ENCODE measurements at regions not wholly inside any gene's neighbourhood (a gene's known extent, or its start where the extent isn't known, plus 50 kb on each side); places are given as distances from the start of the nearest gene placed in this dataset.

DNA sequence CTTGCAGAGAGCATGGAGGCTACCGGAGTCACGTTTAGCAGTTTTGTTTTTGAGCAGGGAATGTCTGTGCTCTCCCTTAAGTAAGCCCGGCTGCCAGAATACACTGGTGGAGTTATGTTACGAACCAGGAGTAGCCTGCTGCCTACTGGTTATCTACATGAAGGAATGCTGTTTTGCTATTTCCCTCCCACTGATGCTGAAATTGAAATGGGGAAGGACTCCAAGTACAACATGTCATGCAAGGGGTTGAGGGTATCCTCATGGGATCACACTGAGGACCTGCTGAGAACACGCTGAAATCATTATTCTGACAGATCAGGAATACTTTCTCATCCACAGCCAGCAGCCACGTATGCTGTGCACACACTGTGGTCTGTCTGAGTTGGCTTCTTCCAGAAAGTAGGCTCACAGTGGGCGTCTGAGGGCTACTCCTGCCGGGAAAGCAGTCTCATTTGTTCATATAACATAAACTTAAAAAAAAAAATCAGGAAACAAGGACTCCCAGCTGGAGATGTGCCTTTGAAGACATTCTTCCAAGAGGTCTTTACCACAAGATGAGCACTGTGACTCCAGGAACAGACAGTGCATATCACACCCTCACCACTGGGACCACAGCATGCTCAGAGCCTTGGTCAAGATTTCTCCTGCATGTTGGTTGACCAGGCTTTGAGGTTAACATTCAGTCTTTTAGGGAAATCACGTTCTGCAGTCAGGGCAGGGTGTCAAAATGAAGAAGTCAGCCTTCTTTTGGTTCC, 300.4 kb upstream of the RASGRP1 start:
- no peak for DNase-seq (ENCODE audit: low spot score in 2 of 2)
- no peaks in the 10 kb centered on the region for H3K9me3 ChIP-seq
- no peak overlapping the region for H3K4me3 ChIP-seq
- in situ Hi-C loops (cut with MboI; ENCODE audit: low sequenced_read_pairs), result no loop called here
- H3K27me3 ChIP-seq (ENCODE audit: low read depth), result no peaks in the 10 kb centered on the region
- no peaks in the 10 kb centered on the region for H3K4me1 ChIP-seq
- no peaks in the 10 kb centered on the region for H3K36me3 ChIP-seq (replicated peaks)

DNA sequence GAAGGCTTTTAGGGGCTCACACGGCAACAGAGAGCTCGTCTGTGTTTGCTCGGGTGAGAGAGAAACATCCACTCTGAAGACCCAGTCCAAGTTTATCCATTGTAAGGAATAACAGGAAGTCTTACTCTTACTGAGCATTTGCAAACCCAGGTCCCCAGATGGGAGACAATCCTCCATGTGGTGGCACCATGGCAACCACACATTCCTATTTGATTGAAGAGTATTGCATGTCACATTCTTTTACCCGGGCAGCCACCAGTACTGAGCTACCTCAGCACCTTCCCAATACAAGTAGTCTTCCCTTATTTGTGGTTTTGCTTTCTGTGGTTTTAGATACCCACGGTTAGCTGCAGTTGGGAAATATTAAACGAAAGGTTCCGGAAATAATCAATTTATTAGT, 302.9 kb upstream of the RASGRP1 start:
- Histone ChIP-seq H3K36me3 (replicated peaks) (no peaks in the 10 kb centered on the region), H3K4me1 (no peaks in the 10 kb centered on the region), H3K27me3 (ENCODE audit: low read depth) (no peaks in the 10 kb centered on the region), H3K4me3 (no peak overlapping the region), H3K9me3 (no peaks in the 10 kb centered on the region)
- in situ Hi-C loops (cut with MboI; ENCODE audit: low sequenced_read_pairs), result no loop called here
- no peak for DNase-seq (ENCODE audit: low spot score in 2 of 2)

DNA sequence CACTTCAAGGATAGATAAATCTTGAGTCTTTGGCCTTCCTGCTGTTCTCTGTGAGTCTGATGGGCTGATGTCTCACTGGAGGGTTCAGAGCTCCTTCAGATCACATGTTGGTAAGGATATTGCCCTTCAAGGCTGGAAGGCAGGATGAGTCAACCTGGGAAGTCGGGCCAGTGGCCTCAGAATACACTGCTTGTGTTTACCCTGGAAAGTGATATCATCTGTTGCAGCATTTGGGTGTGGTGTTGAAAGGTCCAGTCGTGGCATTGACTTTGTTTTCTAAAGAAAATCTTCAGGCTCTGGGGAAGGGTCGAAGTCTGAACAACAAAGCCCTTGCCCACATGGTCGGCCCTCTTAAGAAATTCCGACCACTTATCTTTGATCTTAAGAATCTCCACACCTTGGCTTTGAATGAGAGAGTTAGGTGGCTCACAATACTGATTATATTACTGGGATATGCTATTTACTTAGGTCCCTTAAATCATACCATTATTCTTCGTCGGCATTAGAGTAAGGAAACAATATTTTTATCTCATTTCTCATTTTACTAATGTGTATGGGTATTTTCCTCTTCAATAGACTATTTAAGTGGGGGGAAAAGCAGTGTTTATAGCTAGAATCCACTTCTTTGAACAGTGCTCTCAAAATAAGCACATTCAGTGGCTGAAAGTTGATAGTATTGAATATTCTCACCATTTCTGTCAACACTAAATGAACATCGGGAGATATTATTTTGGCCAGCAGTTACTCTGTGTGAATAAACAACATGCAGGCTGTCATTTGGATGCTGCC, 303.9 kb upstream of the RASGRP1 start:
- in situ Hi-C loops (cut with MboI; ENCODE audit: low sequenced_read_pairs), result no loop called here
- no peak overlapping the region for H3K4me3 ChIP-seq
- no peaks in the 10 kb centered on the region for H3K27me3 ChIP-seq (ENCODE audit: low read depth)
- DNase-seq (ENCODE audit: low spot score in 2 of 2), result no peak
- H3K9me3 ChIP-seq, result no peaks in the 10 kb centered on the region
- H3K4me1 ChIP-seq, result no peaks in the 10 kb centered on the region
- no peaks in the 10 kb centered on the region for H3K36me3 ChIP-seq (replicated peaks)

- Histone ChIP-seq H3K27me3 (ENCODE audit: low read depth) (no peaks in the 10 kb centered on the region), H3K4me3 (no peak overlapping the region), H3K36me3 (replicated peaks) (no peaks in the 10 kb centered on the region), H3K9me3 (no peaks in the 10 kb centered on the region), H3K4me1 (no peaks in the 10 kb centered on the region)
- in situ Hi-C loops (cut with MboI; ENCODE audit: low sequenced_read_pairs), result no loop called here
- DNase-seq (ENCODE audit: low spot score in 2 of 2), result no peak
Measured at GRCh38 chr15:38871638-38872037, 307.0 kb upstream of the RASGRP1 start.

GRCh38 chr15:38872732-38873131, 308.1 kb upstream of the RASGRP1 start:
- DNase-seq (ENCODE audit: low spot score in 2 of 2), result no peak

GRCh38 chr15:38873158-38873557, 308.5 kb upstream of the RASGRP1 start:
- H3K9me3 ChIP-seq, result no peaks in the 10 kb centered on the region
- H3K4me1 ChIP-seq, result no peaks in the 10 kb centered on the region
- H3K36me3 ChIP-seq (replicated peaks), result no peaks in the 10 kb centered on the region
- in situ Hi-C loops (cut with MboI; ENCODE audit: low sequenced_read_pairs), result no loop called here
- no peaks in the 10 kb centered on the region for H3K27me3 ChIP-seq (ENCODE audit: low read depth)
- H3K4me3 ChIP-seq, result no peak overlapping the region
- DNase-seq (ENCODE audit: low spot score in 2 of 2), result no peak

More at GRCh38 chr15:38872732-38873131, 308.1 kb upstream of the RASGRP1 start:
- Histone ChIP-seq H3K36me3 (replicated peaks) (no peaks in the 10 kb centered on the region), H3K4me1 (no peaks in the 10 kb centered on the region), H3K9me3 (no peaks in the 10 kb centered on the region), H3K27me3 (ENCODE audit: low read depth) (no peaks in the 10 kb centered on the region), H3K4me3 (no peak overlapping the region)
- in situ Hi-C loops (cut with MboI; ENCODE audit: low sequenced_read_pairs), result no loop called here

- Histone ChIP-seq H3K27me3 (ENCODE audit: low read depth) (no peaks in the 10 kb centered on the region), H3K4me3 (no peak overlapping the region), H3K4me1 (no peaks in the 10 kb centered on the region), H3K36me3 (replicated peaks) (no peaks in the 10 kb centered on the region), H3K9me3 (no peaks in the 10 kb centered on the region)
- in situ Hi-C loops (cut with MboI; ENCODE audit: low sequenced_read_pairs), result no loop called here
- no peak for DNase-seq (ENCODE audit: low spot score in 2 of 2)
Measured at GRCh38 chr15:38874464-38874863, 309.9 kb upstream of the RASGRP1 start.

DNA sequence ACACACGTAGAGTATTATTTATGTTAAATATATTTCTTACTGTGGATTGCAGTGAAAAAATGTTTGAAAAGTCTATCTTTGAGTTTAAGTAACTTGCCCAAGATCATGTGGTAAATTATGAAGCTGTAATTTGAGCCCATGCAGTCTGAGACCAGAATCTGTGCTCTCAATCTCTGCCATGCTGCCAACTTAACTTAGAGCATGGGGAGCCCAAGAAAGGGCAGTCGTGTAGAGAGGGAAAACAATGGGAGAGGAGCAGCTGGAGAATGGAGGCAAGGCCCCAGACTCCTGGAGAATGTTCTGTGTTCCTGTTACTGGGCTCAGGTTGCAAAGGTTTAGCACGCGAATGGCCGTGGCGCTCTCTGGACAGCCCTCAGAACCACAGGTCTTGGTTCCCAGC, 311.6 kb upstream of the RASGRP1 start:
- Histone ChIP-seq H3K4me3 (no peak overlapping the region), H3K9me3 (no peaks in the 10 kb centered on the region), H3K27me3 (ENCODE audit: low read depth) (no peaks in the 10 kb centered on the region), H3K36me3 (replicated peaks) (no peaks in the 10 kb centered on the region), H3K4me1 (no peaks in the 10 kb centered on the region)
- DNase-seq (ENCODE audit: low spot score in 2 of 2), result no peak
- in situ Hi-C loops (cut with MboI; ENCODE audit: low sequenced_read_pairs), result no loop called here

GRCh38 chr15:38876621-38877020, 312.0 kb upstream of the RASGRP1 start:
- no peaks in the 10 kb centered on the region for H3K27me3 ChIP-seq (ENCODE audit: low read depth)
- in situ Hi-C loops (cut with MboI; ENCODE audit: low sequenced_read_pairs), result no loop called here

DNA sequence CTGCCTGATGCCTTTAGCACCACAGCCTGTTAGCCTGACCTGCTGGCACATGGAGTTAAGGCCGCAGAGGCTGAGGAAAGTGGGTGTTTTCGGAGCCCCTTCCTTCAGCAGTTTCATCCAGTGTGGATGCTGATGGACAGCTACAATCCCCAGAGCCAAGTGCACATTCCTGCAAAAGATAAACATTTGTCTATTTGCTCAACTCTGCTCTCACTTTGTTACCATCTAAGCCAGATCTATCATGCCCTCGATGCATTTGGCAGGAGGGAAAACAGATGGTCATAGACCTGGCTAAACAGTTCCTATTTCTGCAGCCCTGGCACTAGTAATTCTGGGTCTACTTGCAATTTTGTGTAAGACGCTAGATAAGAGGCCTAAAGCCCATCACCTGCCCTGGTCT, 312.9 kb upstream of the RASGRP1 start:
- no peak for DNase-seq (ENCODE audit: low spot score in 2 of 2)
- in situ Hi-C loops (cut with MboI; ENCODE audit: low sequenced_read_pairs), result no loop called here
- H3K4me3 ChIP-seq, result no peak overlapping the region
- H3K9me3 ChIP-seq, result no peaks in the 10 kb centered on the region
- H3K4me1 ChIP-seq, result no peaks in the 10 kb centered on the region
- no peaks in the 10 kb centered on the region for H3K36me3 ChIP-seq (replicated peaks)
- H3K27me3 ChIP-seq (ENCODE audit: low read depth), result no peaks in the 10 kb centered on the region

More at GRCh38 chr15:38876621-38877020, 312.0 kb upstream of the RASGRP1 start:
- no peaks in the 10 kb centered on the region for H3K36me3 ChIP-seq (replicated peaks)
- no peaks in the 10 kb centered on the region for H3K4me1 ChIP-seq
- no peak overlapping the region for H3K4me3 ChIP-seq
- no peaks in the 10 kb centered on the region for H3K9me3 ChIP-seq
- DNase-seq (ENCODE audit: low spot score in 2 of 2), result no peak

DNA sequence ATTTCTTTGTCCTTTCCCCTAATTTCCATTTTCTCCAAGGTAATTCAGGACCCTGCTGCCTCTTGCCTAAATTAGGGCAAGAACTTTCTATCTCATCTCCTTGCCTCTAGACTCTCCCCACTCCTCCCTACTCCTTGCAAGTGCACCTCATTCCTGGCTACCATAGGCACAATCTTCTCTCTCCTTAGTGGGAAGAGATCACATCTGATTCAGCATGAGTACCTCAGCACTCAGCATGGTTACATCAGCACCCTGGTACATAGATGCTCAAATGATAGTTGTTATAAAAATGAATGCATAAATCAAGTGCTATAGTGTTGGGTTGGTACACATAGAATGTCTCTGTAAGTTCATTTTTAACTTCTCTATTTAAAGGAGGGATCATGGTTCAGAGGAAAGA, 313.4 kb upstream of the RASGRP1 start:
- Histone ChIP-seq H3K4me1 (no peaks in the 10 kb centered on the region), H3K4me3 (no peak overlapping the region), H3K27me3 (ENCODE audit: low read depth) (no peaks in the 10 kb centered on the region), H3K36me3 (replicated peaks) (no peaks in the 10 kb centered on the region), H3K9me3 (no peaks in the 10 kb centered on the region)
- no peak for DNase-seq (ENCODE audit: low spot score in 2 of 2)
- in situ Hi-C loops (cut with MboI; ENCODE audit: low sequenced_read_pairs), result no loop called here

DNA sequence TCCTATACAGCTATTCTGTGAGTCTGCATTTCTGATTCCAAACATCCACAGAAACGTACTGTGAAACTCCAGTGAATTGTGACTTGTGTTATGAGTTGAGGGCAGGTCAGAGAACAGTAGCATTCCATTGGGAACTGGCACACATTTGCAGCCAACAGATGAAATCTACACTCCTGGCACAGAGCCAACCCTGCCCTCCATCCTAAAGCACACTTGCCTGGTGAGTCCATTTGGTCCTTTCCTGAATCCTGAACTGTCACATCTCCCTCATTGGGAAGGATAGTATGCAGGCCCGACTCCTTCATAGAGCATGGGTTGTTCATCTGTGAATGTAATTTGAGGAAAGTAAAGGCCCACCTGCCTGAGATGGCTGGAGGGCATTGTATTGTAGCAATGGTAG, 314.3 kb upstream of the RASGRP1 start:
- Histone ChIP-seq H3K9me3 (no peaks in the 10 kb centered on the region), H3K27me3 (ENCODE audit: low read depth) (no peaks in the 10 kb centered on the region), H3K4me1 (no peaks in the 10 kb centered on the region), H3K36me3 (replicated peaks) (no peaks in the 10 kb centered on the region), H3K4me3 (no peak overlapping the region)
- no peak for DNase-seq (ENCODE audit: low spot score in 2 of 2)
- in situ Hi-C loops (cut with MboI; ENCODE audit: low sequenced_read_pairs), result no loop called here

GRCh38 chr15:38879909-38880471, 315.4 kb upstream of the RASGRP1 start:
- H3K27me3 ChIP-seq (ENCODE audit: low read depth), result no peaks in the 10 kb centered on the region
- H3K36me3 ChIP-seq (replicated peaks), result no peaks in the 10 kb centered on the region
- no peaks in the 10 kb centered on the region for H3K9me3 ChIP-seq
- in situ Hi-C loops (cut with MboI; ENCODE audit: low sequenced_read_pairs), result no loop called here
- no peak for DNase-seq (ENCODE audit: low spot score in 2 of 2)
- no peaks in the 10 kb centered on the region for H3K4me1 ChIP-seq
- H3K4me3 ChIP-seq, result no peak overlapping the region

DNA sequence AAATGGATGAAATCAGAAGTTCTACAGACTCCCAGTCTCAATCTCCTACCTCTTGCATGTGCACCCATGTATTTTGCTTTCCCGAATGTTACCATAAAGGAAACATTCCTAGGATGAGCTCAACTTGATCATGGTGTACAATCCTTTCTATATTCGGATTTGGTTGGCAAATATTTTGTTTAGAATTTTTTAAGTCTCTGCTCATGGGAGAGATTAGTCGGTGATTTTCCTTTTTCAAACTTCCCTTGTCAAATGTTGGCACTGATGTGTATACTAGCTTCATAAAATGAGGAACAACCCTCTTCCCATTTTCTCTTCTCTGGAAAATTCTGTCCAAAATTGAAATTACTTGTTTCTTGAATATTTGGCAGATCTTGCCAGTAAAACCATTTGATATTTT, 317.6 kb upstream of the RASGRP1 start:
- DNase-seq (ENCODE audit: low spot score in 2 of 2), result no peak
- no peak overlapping the region for H3K4me3 ChIP-seq
- no peaks in the 10 kb centered on the region for H3K36me3 ChIP-seq (replicated peaks)
- H3K27me3 ChIP-seq (ENCODE audit: low read depth), result no peaks in the 10 kb centered on the region
- H3K9me3 ChIP-seq, result no peaks in the 10 kb centered on the region
- H3K4me1 ChIP-seq, result no peaks in the 10 kb centered on the region
- in situ Hi-C loops (cut with MboI; ENCODE audit: low sequenced_read_pairs), result no loop called here

All from HAP-1 (cell line).